Mesenchymal stem cell (in vitro differentiated cells and primary cell): ENCODE measurements at regions not wholly inside any gene's neighbourhood (a gene's known extent, or its start where the extent isn't known, plus 50 kb on each side); places are given as distances from the start of the nearest gene placed in this dataset.
A peak's percentile ranks its signal among the peaks of the same experiment; 100 is the strongest.

ENCODE experiments used
- DNase-seq: peaks from one replicate; pipeline ENCODE4 v3.0.0-alpha.2; 2013
- H2AFZ ChIP-seq: one replicate; pipeline ENCODE4 v1.6.1; 2013; ENCODE audit warnings: low read depth, mild to moderate bottlenecking, control low read depth, inconsistent platforms, low read length, moderate library complexity
- H2AK5ac ChIP-seq: 2 replicates; pipeline ENCODE4 v1.6.1; 2013; ENCODE audit warnings: low read length, moderate library complexity, mild to moderate bottlenecking, inconsistent platforms; ENCODE audit not compliant: severe bottlenecking
- H2BK120ac ChIP-seq: one replicate; pipeline ENCODE4 v1.6.1; 2013; ENCODE audit warnings: low read depth, mild to moderate bottlenecking, inconsistent platforms, low read length, moderate library complexity
- H2BK12ac ChIP-seq, 2 experiments: one replicate each; pipeline ENCODE4 v1.6.1; 2013; ENCODE audit warnings: inconsistent platforms in 2 of 2, low read length in 2 of 2, mild to moderate bottlenecking in 2 of 2, moderate library complexity in 2 of 2, control low read depth in 1 of 2
- H2BK15ac ChIP-seq: one replicate; pipeline ENCODE4 v1.6.1; 2013; ENCODE audit warnings: mild to moderate bottlenecking, low read depth, inconsistent platforms; ENCODE audit not compliant: poor library complexity, severe bottlenecking
- H2BK5ac ChIP-seq: 2 replicates; pipeline ENCODE4 v1.6.1; 2013; ENCODE audit warnings: low read depth, mild to moderate bottlenecking, low read length, control low read depth, inconsistent platforms; ENCODE audit not compliant: poor library complexity, severe bottlenecking
- H3K14ac ChIP-seq, 2 experiments: one replicate each; pipeline ENCODE4 v1.6.1; 2013; ENCODE audit warnings: inconsistent platforms in 2 of 2, low read length in 2 of 2, control low read depth in 1 of 2, mild to moderate bottlenecking in 1 of 2, moderate library complexity in 1 of 2
- H3K18ac ChIP-seq, 2 experiments: one replicate each; pipeline ENCODE4 v1.6.1; 2013; ENCODE audit warnings: inconsistent platforms in 2 of 2, low read length in 2 of 2, control low read depth in 1 of 2, low read depth in 1 of 2, mild to moderate bottlenecking in 1 of 2
- H3K23ac ChIP-seq, 2 experiments: one replicate each; pipeline ENCODE4 v1.6.1; 2013; ENCODE audit warnings: inconsistent platforms in 2 of 2, low read length in 2 of 2, mild to moderate bottlenecking in 2 of 2, moderate library complexity in 2 of 2, control low read depth in 1 of 2
- H3K27ac ChIP-seq: 2 replicates; pipeline ENCODE4 v1.5.1; 2013; ENCODE audit warnings: mild to moderate bottlenecking, moderate library complexity, low read length, control low read depth, inconsistent platforms; ENCODE audit not compliant: poor library complexity, severe bottlenecking
- H3K27me3 ChIP-seq, 2 experiments: 2 replicates each; pipeline versions ENCODE4 v1.6.1 to v1.7.0; 2013; ENCODE audit warnings: low read length in 2 of 2, mild to moderate bottlenecking in 2 of 2, moderate library complexity in 2 of 2, control low read depth in 1 of 2, inconsistent platforms in 1 of 2; ENCODE audit not compliant: control insufficient read depth in 1 of 2, insufficient read depth in 1 of 2
- H3K36me3 ChIP-seq, 2 experiments: 2 replicates each; pipeline versions ENCODE4 v1.6.1 to v1.7.0; 2013; ENCODE audit warnings: low read length in 2 of 2, control low read depth in 1 of 2, inconsistent platforms in 1 of 2, low read depth in 1 of 2, mild to moderate bottlenecking in 1 of 2; ENCODE audit not compliant: insufficient read depth in 2 of 2, control insufficient read depth in 1 of 2
- H3K4ac ChIP-seq, 2 experiments: one replicate each; pipeline ENCODE4 v1.6.1; 2013; ENCODE audit warnings: inconsistent platforms in 2 of 2, low read length in 2 of 2, mild to moderate bottlenecking in 2 of 2, moderate library complexity in 2 of 2, control low read depth in 1 of 2, low read depth in 1 of 2
- H3K4me1 ChIP-seq: 2 replicates; pipeline ENCODE4 v1.6.1; 2013; ENCODE audit warnings: low read depth, low read length, control low read depth; ENCODE audit not compliant: control insufficient read depth, insufficient read depth
- H3K4me2 ChIP-seq: 2 replicates; pipeline ENCODE4 v1.6.1; 2013; ENCODE audit warnings: low read length, mild to moderate bottlenecking, inconsistent platforms; ENCODE audit not compliant: poor library complexity, severe bottlenecking
- H3K4me3 ChIP-seq, 2 experiments: 2 replicates each; pipeline versions ENCODE4 v1.5.1 to v1.7.0; 2013; ENCODE audit warnings: low read length in 2 of 2, mild to moderate bottlenecking in 2 of 2, control low read depth in 1 of 2, low read depth in 1 of 2; ENCODE audit not compliant: insufficient read depth in 1 of 2
- H3K79me1 ChIP-seq: replicated peaks from 2 replicates; pipeline ENCODE4 v1.6.1; 2013; ENCODE audit warnings: mild to moderate bottlenecking, control low read depth, low read length, inconsistent platforms; ENCODE audit not compliant: poor library complexity, severe bottlenecking
- H3K9ac ChIP-seq: 2 replicates; pipeline ENCODE4 v1.7.0; 2013; ENCODE audit warnings: mild to moderate bottlenecking, low read length, moderate library complexity
- H3K9me3 ChIP-seq: 2 replicates; pipeline ENCODE4 v1.7.0; 2013; ENCODE audit warnings: mild to moderate bottlenecking, low read length; ENCODE audit not compliant: control insufficient read depth
- H4K8ac ChIP-seq: one replicate; pipeline ENCODE4 v1.6.1; 2013; ENCODE audit warnings: inconsistent platforms, mild to moderate bottlenecking, low read length, moderate library complexity
- H4K91ac ChIP-seq: one replicate; pipeline ENCODE4 v1.6.1; 2013; ENCODE audit warnings: mild to moderate bottlenecking, low read length, inconsistent platforms
- WGBS: methylation state at CpG from one replicate; pipeline ENCODE4 v1.1.7; 2013; ENCODE audit warnings: mixed read lengths; 5-methylcytosine and 5-hydroxymethylcytosine counted together

DNA sequence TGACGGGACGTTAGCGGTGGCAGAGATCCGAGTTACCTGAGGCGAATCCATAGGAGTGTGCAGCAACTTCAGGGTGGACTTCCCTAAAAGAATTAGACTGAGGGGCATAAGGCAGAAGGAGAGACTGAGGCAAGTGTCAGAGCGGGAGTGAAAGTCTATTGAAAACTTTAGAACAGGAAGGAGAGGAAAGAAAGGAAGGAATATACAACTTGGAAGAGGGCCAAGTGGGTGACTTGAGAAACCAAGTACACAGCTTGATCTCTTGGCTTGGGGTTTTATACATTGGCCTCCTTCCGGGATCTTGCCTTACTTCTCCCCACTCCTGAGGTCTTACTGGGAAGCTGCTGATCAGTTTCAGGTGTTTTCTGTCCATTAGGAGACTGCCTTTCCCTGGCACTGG is 84.9 kb downstream of the SNX18 start:
- DNase-seq, result no peak
- Histone ChIP-seq H2AK5ac (no peak overlapping the region), H4K8ac (no peak overlapping the region), H3K4me3 (no peak overlapping the region), H2BK15ac (no peak overlapping the region), H3K4me2 (no peak overlapping the region), H2BK5ac (no peak overlapping the region), H3K9ac (no peak overlapping the region), H3K4me1 (no peaks in the 10 kb centered on the region), H2BK120ac (no peak overlapping the region), H3K4ac (no peak overlapping the region), H3K18ac (no peak overlapping the region), H3K27me3 (no peaks in the 10 kb centered on the region), H4K91ac (no peak overlapping the region), H3K27ac (no peak overlapping the region), H2BK12ac (no peak overlapping the region), H3K23ac (no peak overlapping the region), H3K79me1 (no peaks in the 10 kb centered on the region), H3K14ac (no peak overlapping the region), H2AFZ (no peak overlapping the region), H3K9me3 (peaks cover 20% of the 10 kb centered on the region), H3K36me3 (no peaks in the 10 kb centered on the region)
- 94% methylated on average over 7 of the region's 7 CpGs for WGBS

DNA sequence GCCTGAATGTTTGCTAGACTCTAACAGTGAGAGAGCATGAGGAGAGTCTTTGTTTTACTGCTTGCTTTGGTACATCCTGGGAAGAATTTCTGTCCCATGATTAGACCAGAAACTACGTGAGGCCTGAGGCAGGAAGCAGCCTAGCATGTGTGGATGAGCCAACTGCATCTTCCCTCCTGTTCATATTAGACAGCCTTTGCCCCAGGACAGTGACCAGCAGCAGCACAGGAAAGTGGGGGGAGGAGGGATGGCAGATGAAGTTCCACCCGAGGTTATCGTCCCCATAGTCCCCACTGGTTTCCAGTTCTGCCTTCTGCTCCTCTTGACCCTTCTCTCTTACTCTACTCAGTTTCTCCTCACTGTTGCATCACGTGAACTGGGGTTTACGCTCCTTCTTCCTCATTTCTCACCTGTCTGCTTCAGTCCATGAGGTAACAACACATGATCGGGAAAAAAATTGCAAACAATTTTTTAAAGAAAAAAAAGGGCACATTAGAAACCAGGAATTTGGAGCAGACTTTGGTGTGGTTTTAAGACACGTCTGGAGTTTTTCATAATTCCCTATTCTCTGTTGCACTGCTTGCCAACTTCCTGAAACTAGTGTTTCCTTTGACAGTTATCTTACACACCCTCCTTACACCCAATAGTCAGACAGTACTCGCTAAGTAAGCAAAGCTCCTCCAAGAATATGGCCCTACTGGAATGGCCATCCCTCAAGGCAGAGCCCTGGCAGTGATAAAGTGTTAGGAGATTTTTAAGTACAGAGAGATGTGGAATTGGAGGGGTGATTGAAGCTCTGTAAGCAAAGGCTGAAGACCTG is 84.1 kb downstream of the SNX18 start:
- H3K9ac ChIP-seq, result no peak overlapping the region
- H3K79me1 ChIP-seq, result no peaks in the 10 kb centered on the region
- peaks cover 28% of the 10 kb centered on the region for H3K9me3 ChIP-seq
- no peak overlapping the region for H2BK5ac ChIP-seq
- WGBS, result 93% methylated on average over 8 of the region's 8 CpGs
- H3K14ac ChIP-seq, result no peak overlapping the region
- H3K36me3 ChIP-seq, result no peaks in the 10 kb centered on the region
- H2BK120ac ChIP-seq, result no peak overlapping the region
- H4K91ac ChIP-seq, result peak overlapping the region; percentile 22
- no peak overlapping the region for H3K23ac ChIP-seq
- H2AK5ac ChIP-seq, result no peak overlapping the region
- no peak overlapping the region for H3K4me2 ChIP-seq
- no peak overlapping the region for H2BK12ac ChIP-seq
- no peak overlapping the region for H2BK15ac ChIP-seq
- no peak overlapping the region for H2AFZ ChIP-seq
- H3K27ac ChIP-seq, result no peak overlapping the region
- no peak overlapping the region for H3K4me3 ChIP-seq
- H3K18ac ChIP-seq, result no peak overlapping the region
- no peak overlapping the region for H3K4ac ChIP-seq
- DNase-seq, result no peak
- no peak overlapping the region for H4K8ac ChIP-seq
- no peaks in the 10 kb centered on the region for H3K4me1 ChIP-seq
- no peaks in the 10 kb centered on the region for H3K27me3 ChIP-seq
